Left colon (tissue), 2 donors: ENCODE measurements at regions not wholly inside any gene's neighbourhood (a gene's known extent, or its start where the extent isn't known, plus 50 kb on each side); places are given as distances from the start of the nearest gene placed in this dataset.
"Not testable (repeated sequence)": the region's sequence is repeated elsewhere in the genome, so short reads cannot be mapped to it uniquely, and the experiment has no call there.

Source experiments
- ATAC-seq: fragments of 200-7000 bp; cut with Tn5 transposase; one replicate; pipeline ENCODE4 v1.9.1; 2020; ENCODE audit warnings: mild to moderate bottlenecking, moderate library complexity
- DNase-seq, 2 donors: peaks; one replicate each; pipeline ENCODE4 v3.0.0-alpha.2; 2020
- intact Hi-C, 2 donors: fragments of 100-400 bp; cut with DNase I in 1 of 2; cut with micrococcal nuclease in 1 of 2; formaldehyde crosslinking; loops; one replicate each; pipeline versions ENCODE4 v1.11.2 to v1.14.0; 2022; cut with DNase I, micrococcal nuclease
- donor health status: DM: no; HTN: no; CAD: no.
- donor health status: DM: yes; HTN: yes; CAD: no.

DNA sequence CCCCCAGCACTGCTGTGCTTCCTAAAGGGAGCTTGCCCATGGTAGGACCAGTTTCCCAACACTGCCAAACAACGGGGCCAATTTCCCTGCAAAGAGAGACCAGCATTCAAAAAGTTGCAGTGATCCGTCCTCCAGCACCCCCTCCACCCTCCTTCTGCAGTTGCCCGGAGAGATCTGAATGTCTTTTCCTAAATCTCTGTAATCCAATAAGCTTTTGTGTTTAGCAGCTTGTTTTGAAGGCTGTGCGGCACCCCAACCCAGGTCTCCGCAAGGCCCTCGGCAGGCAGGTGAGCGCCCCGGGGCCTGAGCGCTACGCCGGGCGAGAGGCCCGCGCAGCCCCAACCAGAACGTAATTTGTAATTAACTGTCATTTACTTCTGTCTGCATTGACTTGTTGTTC is 366.9 kb upstream of the IRX2 start:
- no peak for ATAC-seq
- DNase-seq, result no peak
- intact Hi-C loops, result no loop called here

DNA sequence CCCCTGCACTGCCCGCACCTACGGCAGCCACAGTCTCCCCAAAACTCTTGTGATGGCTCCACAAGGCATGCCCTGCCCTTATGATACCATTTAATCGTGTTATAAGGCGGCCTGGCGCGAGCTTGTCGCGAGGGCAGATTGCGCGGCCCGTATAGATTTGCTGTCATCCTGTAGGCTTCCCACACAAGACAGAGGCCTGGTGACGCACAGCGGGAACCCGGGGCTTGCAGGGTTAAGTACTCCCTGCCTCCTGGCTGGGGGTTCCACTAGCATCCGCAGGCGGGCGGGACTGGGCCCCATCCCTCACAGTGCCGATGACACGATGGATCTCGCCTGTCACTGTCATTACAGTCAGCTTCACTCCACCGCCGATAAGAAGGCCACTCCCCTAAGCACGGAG is 364.9 kb upstream of the IRX2 start:
- intact Hi-C loops, result no loop called here
- DNase-seq (no peak), ATAC-seq (no peak)

DNA sequence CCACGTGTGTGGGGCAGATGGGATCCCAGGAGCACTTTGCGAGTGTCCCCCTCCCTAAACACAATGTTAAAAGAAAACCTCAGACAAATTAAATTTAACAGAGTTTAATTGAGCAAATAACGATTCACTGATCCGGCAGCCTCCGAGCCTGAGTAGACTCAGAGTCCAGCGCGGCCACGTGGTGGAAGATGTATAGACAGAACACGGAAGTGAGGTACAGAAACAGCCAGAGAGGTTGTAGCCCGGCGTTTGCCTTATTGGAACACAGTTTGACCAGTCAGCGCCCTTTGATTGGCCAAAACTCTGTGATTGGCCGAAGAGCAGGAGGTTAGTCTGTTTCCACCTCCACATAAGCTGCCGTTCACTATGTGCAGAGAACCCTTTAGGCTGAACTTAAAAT is 363.0 kb upstream of the IRX2 start:
- ATAC-seq (no peak), DNase-seq (no peak)
- intact Hi-C loops, result no loop called here

DNA sequence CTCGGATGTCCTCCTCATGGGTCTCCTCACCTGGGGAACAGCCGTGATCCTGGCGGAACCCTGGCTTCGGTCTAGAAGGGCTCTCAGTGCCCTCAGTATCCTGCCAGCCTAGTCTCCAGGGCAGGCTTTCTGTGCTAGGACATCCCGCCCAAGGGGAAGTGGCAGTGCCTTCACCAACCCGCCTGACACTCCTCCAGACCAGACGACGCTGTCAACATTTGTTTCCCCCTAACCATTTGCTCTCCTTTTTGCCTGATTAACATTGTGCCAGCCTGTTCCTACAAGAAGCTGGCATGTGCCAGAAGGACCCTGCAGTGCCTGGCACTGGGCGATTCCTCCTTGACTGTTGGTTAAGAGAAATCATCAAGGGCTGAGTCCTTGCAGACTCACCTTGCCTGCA is 358.9 kb upstream of the IRX2 start:
- intact Hi-C loops, result no loop called here
- DNase-seq, result no peak
- ATAC-seq, result no peak

DNA sequence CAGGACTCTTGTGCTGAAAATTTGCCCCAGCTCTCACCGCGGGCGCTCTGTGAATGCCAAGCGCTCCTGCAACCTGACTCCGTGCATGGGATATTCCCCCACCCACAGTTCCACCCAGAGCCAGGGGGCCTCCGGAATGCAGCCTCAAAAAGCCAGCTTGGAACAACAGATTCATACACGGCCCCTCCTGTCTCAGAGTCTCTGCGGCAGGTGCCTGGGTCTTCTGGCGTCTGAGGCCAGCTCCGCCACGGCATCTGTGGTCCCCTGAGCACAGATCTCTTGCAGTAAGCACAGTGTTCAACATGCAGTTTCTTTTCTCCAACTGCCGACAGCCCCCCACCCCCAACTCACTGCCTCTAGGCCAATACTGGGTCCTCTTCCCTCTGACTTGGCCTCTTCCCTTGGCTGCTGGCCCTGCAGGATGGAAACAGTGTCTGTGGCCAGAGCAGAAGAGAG is 355.7 kb upstream of the IRX2 start:
- ATAC-seq (no peak), DNase-seq (no peak)
- intact Hi-C loops, result no loop called here

DNA sequence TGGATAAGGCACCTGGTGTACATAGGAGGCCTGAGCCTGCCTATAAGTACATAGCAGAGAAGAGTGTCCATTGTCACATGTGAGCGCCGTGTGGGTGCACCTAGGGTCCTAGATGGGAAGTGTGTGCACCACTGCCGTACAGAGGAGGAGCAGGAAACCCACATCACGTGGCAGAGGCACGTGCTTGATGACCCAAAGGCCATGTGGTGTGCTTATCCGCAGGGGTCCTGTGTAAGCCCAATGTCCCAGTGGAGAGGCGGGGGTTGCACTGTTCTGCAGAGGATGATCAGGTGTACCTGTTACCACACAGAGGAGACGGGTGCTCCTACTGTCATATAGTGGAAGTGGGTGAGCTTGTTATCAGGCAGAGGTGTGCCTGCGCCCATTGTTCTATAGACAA is 354.1 kb upstream of the IRX2 start:
- ATAC-seq, result no peak
- intact Hi-C loops, result no loop called here
- DNase-seq, result no peak

DNA sequence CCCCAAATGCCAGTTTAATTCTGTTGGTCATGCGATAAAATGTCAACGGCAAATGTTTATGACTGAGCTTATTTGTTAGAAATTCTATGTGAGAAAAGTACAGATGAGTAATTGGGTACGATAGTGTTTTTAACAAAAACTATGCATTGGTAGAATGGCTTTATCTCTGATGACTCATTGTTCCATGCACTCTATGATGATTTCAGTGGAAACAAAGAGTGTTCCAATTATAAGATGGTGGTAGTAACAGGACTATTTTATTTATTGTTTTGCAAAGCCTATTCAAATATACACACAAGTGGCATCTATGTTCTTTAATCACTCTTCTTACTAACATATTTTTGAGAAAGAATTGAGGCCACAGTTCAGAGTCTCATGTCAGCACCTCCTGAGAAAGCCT is 353.7 kb upstream of the IRX2 start:
- intact Hi-C loops, result no loop called here
- no peak for ATAC-seq
- DNase-seq, result no peak

DNA sequence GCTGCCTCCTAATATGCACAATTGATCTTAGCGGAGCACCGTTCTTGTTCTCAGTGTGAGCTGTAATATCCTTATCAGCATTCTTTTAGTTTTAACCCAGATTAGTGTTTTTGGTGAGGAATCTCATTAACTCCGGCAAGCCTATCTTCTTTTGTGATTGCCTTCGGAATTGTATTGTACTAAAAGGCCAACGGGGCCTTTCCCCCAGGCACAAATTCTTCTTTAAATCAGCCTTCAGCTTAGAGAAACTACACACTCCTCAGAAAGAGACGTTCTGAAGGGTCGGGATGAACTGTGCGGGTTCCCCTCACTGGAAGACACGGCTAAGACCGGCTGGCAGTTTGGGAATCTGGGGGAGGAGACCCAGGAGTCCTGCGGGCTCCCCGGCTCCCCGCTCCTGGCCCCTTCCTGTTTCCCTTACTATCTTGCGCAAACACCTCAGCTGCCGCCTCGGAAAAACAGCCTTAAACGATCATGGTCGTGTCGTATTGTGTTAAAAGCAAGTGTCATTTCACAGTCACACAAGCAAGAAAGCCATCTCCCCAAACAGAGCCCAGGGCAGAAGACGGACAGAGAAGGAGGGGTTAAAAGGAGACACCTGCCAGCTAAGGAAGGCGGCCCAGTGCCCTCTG is 353.1 kb upstream of the IRX2 start:
- intact Hi-C loops, result no loop called here

DNA sequence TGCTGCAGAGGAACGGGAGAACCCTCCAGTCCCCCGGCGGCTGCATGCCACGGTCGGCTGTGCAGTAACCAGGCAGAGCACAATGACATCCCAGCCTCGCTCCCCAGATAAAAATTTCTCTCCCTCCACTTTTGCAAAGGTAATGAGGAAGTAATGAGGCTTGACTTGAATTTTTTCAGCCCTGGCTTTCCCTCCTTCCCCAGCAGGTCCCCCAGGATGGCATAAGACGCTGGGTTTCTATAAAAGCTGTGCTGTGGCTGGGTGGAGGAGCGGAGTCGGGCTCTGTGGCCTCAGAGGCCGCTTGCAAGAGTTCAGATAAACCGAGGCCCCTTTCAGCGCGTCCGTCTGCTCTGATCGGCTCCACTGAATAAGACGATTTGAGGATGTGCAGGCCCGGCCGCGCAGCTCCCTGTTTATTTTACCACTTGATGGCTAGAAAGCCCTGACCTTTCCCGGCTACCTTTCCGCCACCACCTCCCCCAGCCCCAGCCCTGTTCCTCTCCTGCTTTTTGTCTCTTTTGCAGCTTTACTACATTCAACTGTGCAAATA is 351.9 kb upstream of the IRX2 start:
- intact Hi-C loops, result no loop called here
- ATAC-seq (no peak), DNase-seq (no peak)

More for the DNA sequence above, 353.1 kb upstream of the IRX2 start:
- DNase-seq (no peak), ATAC-seq (no peak)

DNA sequence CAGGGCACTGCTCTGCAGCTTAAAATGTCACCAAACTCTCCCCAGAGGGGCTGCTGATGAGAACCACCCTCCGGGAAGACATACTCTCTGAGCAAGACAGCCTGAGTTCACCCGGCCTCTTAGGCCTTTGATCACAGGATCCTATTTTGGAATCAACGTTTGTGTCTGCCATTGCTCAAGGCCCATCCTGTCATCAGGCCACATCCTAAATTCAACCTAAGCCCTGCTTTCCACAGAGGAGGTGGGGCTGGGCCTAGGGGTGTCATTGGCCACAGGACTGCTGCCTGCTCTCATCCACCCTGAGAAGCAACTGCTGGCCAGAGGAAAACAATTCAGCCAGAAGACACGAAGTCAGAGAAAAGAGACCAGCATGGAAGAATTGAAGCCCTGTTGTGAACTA is 351.1 kb upstream of the IRX2 start:
- ATAC-seq (no peak), DNase-seq (no peak)
- intact Hi-C loops, result no loop called here

DNA sequence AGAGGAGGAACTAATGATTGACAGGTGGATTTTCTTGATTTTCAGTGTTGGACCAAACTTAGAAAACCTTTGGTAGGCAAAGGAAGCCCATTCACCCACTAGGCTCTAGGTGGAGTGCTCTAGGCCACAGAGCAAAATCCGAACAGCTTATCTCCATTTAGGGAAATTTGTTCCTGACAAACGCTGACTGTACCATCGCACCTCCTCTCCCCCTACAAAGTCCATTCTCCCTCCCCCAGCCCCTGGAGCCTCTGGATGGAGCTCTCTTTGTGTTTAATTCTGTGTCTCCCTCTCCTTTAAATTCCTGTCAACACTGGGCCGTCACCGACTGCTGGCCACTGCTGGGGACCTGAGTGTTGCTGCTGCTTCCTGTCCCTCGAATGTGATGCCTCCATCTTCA is 350.1 kb upstream of the IRX2 start:
- intact Hi-C loops, result no loop called here
- no peak for ATAC-seq

DNA sequence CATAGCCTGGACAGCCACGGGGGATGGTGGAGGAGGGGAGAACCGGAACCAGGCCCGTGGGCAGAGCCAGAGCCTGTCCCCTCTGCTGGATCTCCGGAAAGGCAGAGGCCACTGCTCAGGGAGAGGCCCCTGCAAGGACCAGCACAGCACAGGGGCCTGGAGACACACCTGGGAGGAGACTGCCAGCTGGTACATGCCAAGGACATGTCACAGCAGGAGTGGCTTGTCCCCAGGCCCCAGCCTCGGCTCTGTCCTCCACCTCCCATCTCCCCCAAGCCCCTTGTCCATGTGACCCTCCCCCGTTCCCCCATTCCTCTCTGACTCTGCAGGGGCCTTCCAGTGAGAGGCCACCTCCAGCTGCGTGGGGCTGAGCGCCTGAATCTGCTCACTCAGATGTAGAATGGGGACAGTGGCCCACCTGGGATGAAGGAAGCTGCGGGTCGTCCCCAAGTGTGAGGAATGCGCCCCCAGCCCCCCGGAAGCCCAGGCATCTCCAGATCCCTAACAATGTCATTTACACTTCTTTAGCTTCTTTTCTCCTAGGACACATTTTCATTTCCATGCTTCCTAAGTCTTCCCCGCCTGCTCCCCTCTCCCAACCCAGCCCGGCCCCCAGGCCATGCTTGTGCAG is 349.6 kb upstream of the IRX2 start:
- intact Hi-C loops, result no loop called here
- ATAC-seq (no peak), DNase-seq (no peak)

More for the DNA sequence above, 350.1 kb upstream of the IRX2 start:
- DNase-seq, result no peak

DNA sequence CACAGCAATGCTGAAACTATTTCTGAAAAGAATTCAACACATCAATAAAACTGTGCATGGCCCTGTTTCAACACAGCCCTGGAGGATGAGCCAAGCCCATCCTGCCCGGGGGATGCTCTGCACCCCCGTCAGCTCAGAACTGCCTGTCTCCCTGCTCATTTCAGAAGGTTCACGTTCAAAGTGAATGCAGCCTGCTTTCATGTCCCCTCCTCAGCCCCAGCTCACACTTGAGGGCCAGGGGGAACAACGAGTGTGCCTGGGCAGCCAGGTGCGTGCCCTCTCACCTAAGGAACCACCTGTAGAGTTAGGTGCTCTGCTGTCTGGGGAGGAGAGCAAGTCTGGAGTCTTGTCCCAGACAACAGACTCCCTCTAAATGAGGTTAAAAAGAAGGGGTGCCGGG is 348.5 kb upstream of the IRX2 start:
- no peak for ATAC-seq

DNA sequence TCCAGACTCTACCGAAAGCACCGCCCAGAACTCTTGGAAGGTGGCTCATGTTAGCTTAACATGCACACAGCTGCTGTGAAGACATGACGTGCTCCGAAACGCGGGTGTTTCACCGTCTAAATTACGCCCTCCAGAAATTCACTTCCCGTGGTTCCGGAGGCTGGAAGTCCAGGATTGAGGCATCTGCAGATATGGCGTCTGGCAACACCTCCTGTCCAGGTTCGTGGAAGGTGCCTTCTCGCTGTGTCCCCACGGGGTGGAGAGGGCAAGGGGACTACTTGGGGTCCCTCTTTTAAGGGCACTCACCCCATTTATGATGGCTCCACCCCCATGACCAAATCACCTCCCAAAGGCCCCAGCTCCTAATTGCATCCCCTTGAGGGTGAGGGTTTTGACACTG is 348.0 kb upstream of the IRX2 start:
- intact Hi-C loops, result no loop called here
- ATAC-seq, result no peak

More for the DNA sequence above, 348.5 kb upstream of the IRX2 start:
- intact Hi-C loops, result no loop called here
- DNase-seq, result no peak

DNA sequence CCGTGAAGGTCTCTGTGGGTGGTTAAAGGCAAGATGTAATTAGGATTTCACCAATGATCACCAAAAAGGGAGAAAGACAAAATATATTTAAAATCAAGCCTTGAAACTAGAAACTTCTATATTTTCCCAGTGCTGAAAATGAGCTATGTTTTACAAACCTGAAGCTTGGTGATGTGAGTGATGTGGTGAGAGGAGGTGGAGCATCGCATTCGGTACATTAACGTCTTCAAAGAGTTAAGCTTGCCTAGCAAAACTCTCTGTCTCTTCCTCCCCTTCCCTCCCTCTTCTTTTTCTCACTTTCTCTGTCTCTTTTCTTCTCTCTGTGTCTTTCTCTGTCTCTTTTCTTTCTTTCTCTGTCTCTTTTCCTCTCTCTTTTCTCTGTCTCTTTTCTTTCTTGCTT is 347.3 kb upstream of the IRX2 start:
- ATAC-seq, result no peak
- DNase-seq, result no peak
- intact Hi-C loops, result no loop called here

More for the DNA sequence above, 348.0 kb upstream of the IRX2 start:
- no peak for DNase-seq

DNA sequence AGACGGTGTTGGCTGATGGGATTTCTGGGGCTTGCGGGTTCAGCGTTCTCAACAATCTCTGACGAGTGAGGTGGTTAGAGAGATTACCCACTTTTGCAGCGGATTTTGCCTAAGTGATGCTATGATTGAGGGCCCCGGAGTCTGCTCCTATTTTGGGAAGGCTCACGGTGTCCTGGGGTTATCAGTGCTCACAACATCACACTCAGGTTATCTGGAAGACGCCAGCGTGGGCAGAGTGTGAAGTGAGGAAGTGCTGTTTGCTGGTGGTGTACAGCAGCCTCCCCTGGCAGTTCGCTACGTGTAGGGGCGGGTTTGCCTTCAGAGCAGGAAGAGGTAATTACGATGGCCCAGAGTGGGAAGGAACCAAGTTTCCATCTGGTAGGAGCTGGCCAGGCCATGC is 341.2 kb upstream of the IRX2 start:
- no peak for DNase-seq
- intact Hi-C loops, result no loop called here
- ATAC-seq, result no peak

DNA sequence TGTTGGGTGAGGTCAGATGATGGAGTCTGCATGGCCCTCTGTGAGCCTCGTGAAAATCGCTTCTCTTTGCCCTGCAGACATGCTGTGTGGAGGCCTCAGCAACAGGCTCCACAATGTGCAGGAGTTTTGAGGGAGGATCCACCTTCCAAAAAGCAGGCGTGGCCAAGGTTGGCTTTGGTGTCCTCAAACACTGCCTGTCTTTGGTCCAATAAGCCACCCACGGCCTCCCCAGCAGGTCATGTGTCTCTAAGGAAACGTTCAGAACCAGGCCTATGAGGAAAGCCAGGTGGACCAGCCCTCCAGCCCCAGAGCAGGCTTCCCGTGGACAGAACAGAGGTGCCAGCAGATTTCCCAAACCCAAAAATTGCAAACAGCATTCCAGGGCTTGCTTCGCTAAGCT is 340.7 kb upstream of the IRX2 start:
- DNase-seq (no peak), ATAC-seq (no peak)
- intact Hi-C loops, result no loop called here

DNA sequence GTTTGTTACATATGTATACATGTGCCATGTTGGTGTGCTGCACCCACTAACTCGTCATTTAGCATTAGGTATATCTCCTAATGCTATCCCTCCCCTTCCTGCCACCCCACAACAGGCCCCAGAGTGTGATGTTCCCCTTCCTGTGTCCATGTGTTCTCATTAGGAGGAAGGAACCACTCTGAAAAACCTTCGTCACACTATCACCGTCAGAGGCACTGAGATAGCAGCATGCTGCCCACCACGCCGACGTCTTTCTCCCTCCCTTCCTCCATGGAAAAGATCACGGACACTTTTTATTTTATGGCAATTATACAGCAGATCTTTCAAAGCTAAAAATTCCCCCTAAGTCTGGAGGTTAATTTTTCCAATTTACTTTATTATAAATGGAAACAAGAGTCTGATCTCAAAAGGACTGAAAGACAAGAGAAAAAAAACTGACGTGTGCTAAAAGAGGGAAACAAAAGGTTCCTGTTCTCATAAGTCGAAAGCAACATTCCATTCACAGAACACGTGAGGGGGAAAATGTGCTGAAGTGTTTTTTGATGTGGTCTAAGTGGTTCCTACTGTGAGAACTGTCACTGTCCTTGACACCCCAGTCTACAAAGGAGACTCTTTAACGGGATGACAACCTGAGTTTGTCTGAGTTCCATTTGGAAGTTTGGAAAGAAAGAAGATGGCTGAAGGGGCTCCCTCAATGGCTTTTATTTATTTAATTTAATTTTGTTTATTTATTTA is 339.7 kb upstream of the IRX2 start:
- ATAC-seq, result no peak
- DNase-seq, result no peak
- intact Hi-C loops, result no loop called here

DNA sequence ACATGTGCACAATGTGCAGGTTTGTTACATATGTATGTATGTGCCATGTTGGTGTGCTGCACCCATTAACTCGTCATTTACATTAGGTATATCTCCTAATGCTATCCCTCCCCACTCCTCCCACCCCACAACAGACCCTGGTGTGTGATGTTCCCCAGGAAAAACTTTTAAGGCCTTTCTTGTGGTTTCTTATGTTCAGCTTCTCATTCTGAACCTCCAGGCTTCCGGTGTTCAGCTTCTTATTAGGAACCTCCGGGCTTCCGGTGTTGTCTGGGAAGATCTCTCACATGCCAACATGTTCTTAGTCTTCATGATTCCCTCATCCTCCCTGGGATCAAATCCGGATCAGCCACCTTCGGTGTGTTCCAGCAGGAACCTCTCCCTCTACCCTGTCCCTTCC is 338.8 kb upstream of the IRX2 start:
- ATAC-seq, DNase-seq, intact Hi-C loops: not testable (repeated sequence)

DNA sequence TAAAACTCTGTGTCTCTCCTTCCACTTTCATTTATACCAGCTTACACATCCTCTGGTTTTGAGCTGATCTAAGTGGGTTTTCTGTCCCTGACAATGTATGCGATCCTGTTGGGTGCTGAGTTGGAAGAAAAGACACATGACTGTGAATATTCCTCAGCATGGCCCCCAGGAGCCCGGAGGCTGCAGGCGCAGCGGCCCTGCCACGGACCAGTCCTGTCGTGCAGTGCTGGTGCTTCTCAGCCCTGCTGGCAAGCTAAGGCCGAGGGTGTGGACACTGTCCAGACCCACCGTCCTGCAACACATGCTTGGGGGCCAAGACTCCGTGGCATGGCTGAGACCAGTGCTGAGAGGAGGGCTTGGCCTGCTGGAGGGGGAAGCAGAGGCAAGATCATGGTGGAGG is 328.9 kb upstream of the IRX2 start:
- ATAC-seq (no peak), DNase-seq (no peak)
- intact Hi-C loops, result no loop called here
